H1 (cell line): ENCODE measurements at regions not wholly inside any gene's neighbourhood (a gene's known extent, or its start where the extent isn't known, plus 50 kb on each side); places are given as distances from the start of the nearest gene placed in this dataset.

ENCODE experiments used
- CTCF ChIA-PET: fragments of 300-600 bp; sonication (Branson Sonifier 250); formaldehyde crosslinking; loops from one replicate; lab custom pipeline; 2021; ENCODE audit not compliant: partially characterized antibody; lab: Charles Lee
- POLR2A ChIA-PET: fragments of 300-600 bp; sonication (Branson Sonifier 250); formaldehyde crosslinking; loops from one replicate; lab custom pipeline; 2021; ENCODE audit warnings: inconsistent platforms; ENCODE audit not compliant: partially characterized antibody; lab: Charles Lee
- DNase-seq, 2 experiments: peaks; one replicate each; pipeline versions ENCODE4 v3.0.0 to v3.0.0-alpha.2; 2010 to 2022; ENCODE audit warnings: low spot score in 2 of 2, low read depth in 1 of 2, mixed read lengths in 1 of 2
- FAIRE-seq: peaks from 2 replicates; lab custom pipeline; 2011; peaks lifted over from hg19 to GRCh38; lab: Jason Lieb, UNC
- H2AFZ ChIP-seq: 2 replicates; pipeline ENCODE4 v1.8.1; 2012; ENCODE audit warnings: low read length, inconsistent platforms
- H2AK5ac ChIP-seq: 2 replicates; pipeline ENCODE4 v1.6.1; 2013; ENCODE audit warnings: low read depth, low read length
- H2BK120ac ChIP-seq: replicated peaks from 2 replicates; pipeline ENCODE3; 2013; ENCODE audit warnings: low read depth, low read length, inconsistent platforms
- H2BK12ac ChIP-seq: 2 replicates; pipeline ENCODE4 v1.6.1; 2013; ENCODE audit warnings: low read depth, low read length
- H2BK15ac ChIP-seq: 2 replicates; pipeline ENCODE4 v1.6.1; 2013; ENCODE audit warnings: low read length
- H2BK20ac ChIP-seq: 2 replicates; pipeline ENCODE4 v1.6.1; 2013; ENCODE audit warnings: low read length
- H2BK5ac ChIP-seq: 2 replicates; pipeline ENCODE4 v1.6.1; 2013; ENCODE audit warnings: low read depth, low read length
- H3K14ac ChIP-seq: 2 replicates; pipeline ENCODE4 v1.6.1; 2013; ENCODE audit warnings: inconsistent platforms; ENCODE audit not compliant: insufficient read length
- H3K18ac ChIP-seq: 2 replicates; pipeline ENCODE4 v1.6.1; 2013; ENCODE audit warnings: low read length; ENCODE audit errors: extremely low read depth
- H3K23ac ChIP-seq: 2 replicates; pipeline ENCODE4 v1.6.1; 2013; ENCODE audit warnings: inconsistent platforms; ENCODE audit not compliant: insufficient read length
- H3K23me2 ChIP-seq: 2 replicates; pipeline ENCODE4 v1.6.1; 2013; ENCODE audit warnings: low read depth, low read length
- H3K27ac ChIP-seq: 2 replicates; pipeline ENCODE4 v1.6.1; 2011; ENCODE audit warnings: low read depth, low read length, inconsistent platforms
- H3K27me3 ChIP-seq, 4 experiments: replicated peaks in 1 of 4; 1 replicate in 1 of 4; 2 replicates in 3 of 4; pipeline versions ENCODE4 v1.6.1 to v1.8.1; 2011 to 2013; ENCODE audit warnings: low read length in 3 of 4, mild to moderate bottlenecking in 3 of 4, inconsistent platforms in 2 of 4, mixed read lengths in 2 of 4, moderate library complexity in 1 of 4; ENCODE audit not compliant: control insufficient read depth in 3 of 4, insufficient read depth in 3 of 4; ENCODE audit errors: extremely low read depth in 1 of 4
- H3K36me3 ChIP-seq, 4 experiments: 2 replicates each; pipeline versions ENCODE4 v1.6.1 to v1.8.1; 2011 to 2013; ENCODE audit warnings: mild to moderate bottlenecking in 4 of 4, low read length in 3 of 4, moderate library complexity in 2 of 4, control low read depth in 1 of 4, inconsistent platforms in 1 of 4; ENCODE audit not compliant: insufficient read depth in 4 of 4, control insufficient read depth in 2 of 4
- H3K4ac ChIP-seq: replicated peaks from 2 replicates; pipeline ENCODE3; 2013; ENCODE audit warnings: low read length, low read depth, mixed read lengths, inconsistent platforms; ENCODE audit not compliant: insufficient read length
- H3K4me1 ChIP-seq, 4 experiments: replicated peaks in 1 of 4; 1 replicate in 1 of 4; 2 replicates in 3 of 4; pipeline versions ENCODE4 v1.6.1 to v1.8.1; 2011 to 2013; ENCODE audit warnings: low read length in 3 of 4, inconsistent platforms in 2 of 4, mixed read lengths in 1 of 4; ENCODE audit not compliant: insufficient read depth in 4 of 4, control insufficient read depth in 3 of 4
- H3K4me2 ChIP-seq, 2 experiments: 2 replicates each; pipeline versions ENCODE4 v1.6.1 to v1.8.1; 2011 to 2013; ENCODE audit warnings: low read depth in 2 of 2, low read length in 2 of 2, control low read depth in 1 of 2, inconsistent platforms in 1 of 2, mild to moderate bottlenecking in 1 of 2; ENCODE audit not compliant: insufficient read depth in 1 of 2
- H3K4me3 ChIP-seq, 4 experiments: fragments of 200-600, 300-600 bp in 1 of 4; sonication (generic), shearing (Covaris generic), sonication (Bioruptor Twin) in 1 of 4; 2 replicates each; pipeline versions ENCODE4 v1.5.1 to v1.8.1; 2011 to 2016; ENCODE audit warnings: low read length in 4 of 4, low read depth in 3 of 4, control low read depth in 2 of 4, inconsistent platforms in 2 of 4, mild to moderate bottlenecking in 2 of 4, mixed read lengths in 1 of 4, moderate library complexity in 1 of 4; ENCODE audit not compliant: insufficient read depth in 2 of 4; ENCODE audit errors: extremely low read depth in 1 of 4
- H3K56ac ChIP-seq: replicated peaks from 2 replicates; pipeline ENCODE3; 2013; ENCODE audit warnings: low read depth, mild to moderate bottlenecking, mixed read lengths, low read length, inconsistent platforms; ENCODE audit not compliant: insufficient read length
- H3K79me1 ChIP-seq: 2 replicates; pipeline ENCODE4 v1.6.1; 2013; ENCODE audit warnings: low read depth, low read length, control low read depth
- H3K79me2 ChIP-seq, 2 experiments: 2 replicates each; pipeline versions ENCODE4 v1.6.1 to v1.8.1; 2012 to 2013; ENCODE audit warnings: low read length in 2 of 2, mild to moderate bottlenecking in 2 of 2, inconsistent platforms in 1 of 2; ENCODE audit not compliant: insufficient read depth in 2 of 2, control insufficient read depth in 1 of 2
- H3K9ac ChIP-seq, 4 experiments: replicated peaks in 1 of 4; 1 replicate in 1 of 4; 2 replicates in 3 of 4; pipeline versions ENCODE4 v1.6.1 to v1.8.1; 2011 to 2013; ENCODE audit warnings: low read depth in 3 of 4, low read length in 3 of 4, control low read depth in 2 of 4, mild to moderate bottlenecking in 2 of 4, moderate library complexity in 2 of 4, inconsistent platforms in 1 of 4; ENCODE audit errors: extremely low read depth in 1 of 4
- H3K9me3 ChIP-seq, 2 experiments: 2 replicates each; pipeline versions ENCODE4 v1.6.1 to v1.8.1; 2012 to 2013; ENCODE audit warnings: mild to moderate bottlenecking in 2 of 2, moderate library complexity in 2 of 2, control low read depth in 1 of 2, inconsistent platforms in 1 of 2, low read depth in 1 of 2, low read length in 1 of 2, mixed read lengths in 1 of 2; ENCODE audit not compliant: insufficient read depth in 2 of 2
- H4K20me1 ChIP-seq, 2 experiments: replicated peaks in 1 of 2; 2 replicates each; pipeline versions ENCODE3 to v1.8.1; 2011 to 2013; ENCODE audit warnings: inconsistent platforms in 2 of 2, low read length in 2 of 2, mild to moderate bottlenecking in 1 of 2; ENCODE audit not compliant: insufficient read depth in 2 of 2, control insufficient read depth in 1 of 2
- H4K5ac ChIP-seq: 2 replicates; pipeline ENCODE4 v1.6.1; 2013; ENCODE audit warnings: low read length, low read depth, mixed read lengths, inconsistent platforms; ENCODE audit not compliant: insufficient read length
- H4K8ac ChIP-seq: 2 replicates; pipeline ENCODE4 v1.8.0; 2013; ENCODE audit warnings: mild to moderate bottlenecking, moderate library complexity, low read length, inconsistent platforms; ENCODE audit not compliant: insufficient read depth; ENCODE audit errors: extremely low read depth
- H4K91ac ChIP-seq: replicated peaks from 2 replicates; pipeline ENCODE3; 2013; ENCODE audit warnings: low read length, mixed read lengths, inconsistent platforms; ENCODE audit not compliant: insufficient read length
- POU5F1 ChIP-seq: IDR thresholded peaks from 2 replicates; pipeline ENCODE4 v1.6.1; 2011; ENCODE audit warnings: low read depth, mild to moderate bottlenecking, low read length, moderate library complexity
- RXRA ChIP-seq: IDR thresholded peaks from 2 replicates; pipeline ENCODE4 v1.6.1; 2011; ENCODE audit warnings: low read depth, mild to moderate bottlenecking, low read length, moderate library complexity; ENCODE audit not compliant: insufficient read depth
- SUZ12 ChIP-seq: fragments of 200-600 bp; sonication (generic); IDR thresholded peaks from 2 replicates; pipeline ENCODE4 v1.6.1; 2012; ENCODE audit warnings: mild to moderate bottlenecking, inconsistent platforms, low read length, moderate library complexity, mixed read lengths
- WGBS, 2 experiments: shearing (Covaris generic) in 1 of 2; methylation state at CpG; one replicate each; pipeline versions ENCODE4 v1.1.6 to v1.1.7; 2013 to 2015; ENCODE audit warnings: low lambda C conversion rate in 2 of 2, mixed read lengths in 2 of 2, inconsistent platforms in 1 of 2, low coverage in 1 of 2, missing lambda C conversion rate in 1 of 2; ENCODE audit not compliant: insufficient replicate concordance in 2 of 2, insufficient coverage in 1 of 2, insufficient read length in 1 of 2; ENCODE audit errors: extremely low coverage in 1 of 2, missing lambda C conversion rate in 1 of 2; 5-methylcytosine and 5-hydroxymethylcytosine counted together

- Histone ChIP-seq H3K56ac (no peak overlapping the region), H4K20me1 (no peaks in the 10 kb centered on the region), H3K4ac (no peak overlapping the region), H3K23ac (no peak overlapping the region), H2BK20ac (no peak overlapping the region), H4K5ac (no peak overlapping the region), H2BK15ac (no peak overlapping the region), H3K36me3 (no peaks in the 10 kb centered on the region), H3K4me2 (no peak overlapping the region), H3K4me3 (no peak overlapping the region), H2BK120ac (no peak overlapping the region), H2BK12ac (no peak overlapping the region), H3K9me3 (peaks cover 12 to 14% of the 10 kb centered on the region in 2 experiments; a peak in 3 of 4 replicates), H3K23me2 (no peaks in the 10 kb centered on the region), H3K79me1 (no peaks in the 10 kb centered on the region), H4K8ac (no peak overlapping the region), H3K27me3 (no peaks in the 10 kb centered on the region), H3K27ac (no peak overlapping the region), H3K79me2 (no peaks in the 10 kb centered on the region), H2AFZ (no peak overlapping the region), H3K14ac (no peak overlapping the region), H2AK5ac (no peak overlapping the region), H3K18ac (no peak overlapping the region), H2BK5ac (no peak overlapping the region), H3K4me1 (no peaks in the 10 kb centered on the region), H3K9ac (no peak overlapping the region), H4K91ac (no peak overlapping the region)
- DNase-seq (no peak), FAIRE-seq (no peak)
- WGBS, 2 experiments = 94% methylated on average over 3 of the region's 3 CpGs; no CpG with 5 or more reads in 1 of the 2 experiments
- ChIA-PET CTCF (interaction anchor here (0.9 kb wide), 1 partner anchor 20 kb away, joined by 3 read pairs; no protein-coding TSS in a partner anchor), POLR2A (no interaction called here)
- no peak for TF ChIP-seq POU5F1
- TF ChIP-seq SUZ12 = no peak
- TF ChIP-seq RXRA = no peak
Observed at GRCh38 chr2:31725444-31725843, 144.7 kb upstream of the SRD5A2 start.
